Left ventricle myocardium inferior (tissue), 1 donor: ENCODE measurements at regions not wholly inside any gene's neighbourhood (a gene's known extent, or its start where the extent isn't known, plus 50 kb on each side); places are given as distances from the start of the nearest gene placed in this dataset.
A peak's percentile ranks its signal among the peaks of the same experiment; 100 is the strongest.

Source experiments
- DNase-seq: peaks from one replicate; pipeline ENCODE4 v3.0.0-alpha.2; 2020
- H3K27ac ChIP-seq: fragments of 200-600 bp; replicated peaks from 2 replicates; pipeline ENCODE4 v1.8.0; 2021
- H3K27me3 ChIP-seq: fragments of 200-600 bp; 2 replicates; pipeline ENCODE4 v1.8.0; 2021; ENCODE audit warnings: low read depth
- H3K36me3 ChIP-seq: fragments of 200-600 bp; 2 replicates; pipeline ENCODE4 v1.8.0; 2021
- H3K4me1 ChIP-seq: fragments of 200-600 bp; 2 replicates; pipeline ENCODE4 v1.8.0; 2021
- H3K4me3 ChIP-seq: fragments of 200-600 bp; 2 replicates; pipeline ENCODE4 v1.8.0; 2021; ENCODE audit warnings: mild to moderate bottlenecking, moderate library complexity
- H3K9me3 ChIP-seq: fragments of 200-600 bp; replicated peaks from 2 replicates; pipeline ENCODE4 v1.8.0; 2021
- CTCF ChIP-seq: fragments of 200-600 bp; IDR thresholded peaks from 2 replicates; pipeline ENCODE4 v1.8.0; 2021; ENCODE audit warnings: antibody characterized with exemption, mild to moderate bottlenecking, borderline replicate concordance
- intact Hi-C: fragments of 100-400 bp; cut with micrococcal nuclease; formaldehyde crosslinking; loops from one replicate; pipeline ENCODE4 v1.11.0; 2022
- donor health status: DM: no; HTN: yes; CAD: no; lungs with severe emphysema.

- Histone ChIP-seq H3K27me3 (no peaks in the 10 kb centered on the region), H3K9me3 (no peaks in the 10 kb centered on the region), H3K4me1 (peaks cover 14% of the 10 kb centered on the region), H3K4me3 (no peak overlapping the region), H3K36me3 (no peaks in the 10 kb centered on the region), H3K27ac (no peak overlapping the region)
- intact Hi-C loops: no loop called here
- DNase-seq: no peak
- TF ChIP-seq CTCF: no peak
These were observed 159.8 kb upstream of the HMHB1 start for GRCh38 chr5:143652108-143652700.

- intact Hi-C loops: no loop called here
- H3K4me3 ChIP-seq: no peak overlapping the region
- H3K27me3 ChIP-seq: no peaks in the 10 kb centered on the region
- no peaks in the 10 kb centered on the region for H3K36me3 ChIP-seq
- DNase-seq: no peak
- peak overlapping the region; percentile 46 for H3K27ac ChIP-seq
- H3K4me1 ChIP-seq: peaks cover 14% of the 10 kb centered on the region
- no peak for TF ChIP-seq CTCF
- no peaks in the 10 kb centered on the region for H3K9me3 ChIP-seq
These were observed 161.9 kb upstream of the HMHB1 start for GRCh38 chr5:143649937-143650621.

GRCh38 chr5:143648696-143649095 is 163.3 kb upstream of the HMHB1 start:
- H3K36me3 ChIP-seq: no peaks in the 10 kb centered on the region
- no peak overlapping the region for H3K4me3 ChIP-seq
- peaks cover 14% of the 10 kb centered on the region for H3K4me1 ChIP-seq
- peak; percentile 31 for TF ChIP-seq CTCF
- no peak for DNase-seq
- intact Hi-C loops: no loop called here
- H3K9me3 ChIP-seq: no peaks in the 10 kb centered on the region
- H3K27ac ChIP-seq: no peak overlapping the region
- no peaks in the 10 kb centered on the region for H3K27me3 ChIP-seq

GRCh38 chr5:143646961-143647360 is 165.0 kb upstream of the HMHB1 start:
- H3K4me3 ChIP-seq: no peak overlapping the region
- no peaks in the 10 kb centered on the region for H3K27me3 ChIP-seq
- H3K4me1 ChIP-seq: peaks cover 16% of the 10 kb centered on the region
- H3K9me3 ChIP-seq: no peaks in the 10 kb centered on the region
- no peak for TF ChIP-seq CTCF
- no peaks in the 10 kb centered on the region for H3K36me3 ChIP-seq
- no peak overlapping the region for H3K27ac ChIP-seq
- DNase-seq: no peak
- intact Hi-C loops: no loop called here

- no peak for DNase-seq
- intact Hi-C loops: no loop called here
- TF ChIP-seq CTCF: no peak
These were observed 166.6 kb upstream of the HMHB1 start for GRCh38 chr5:143645356-143645755.

More at GRCh38 chr5:143645356-143645755, 166.6 kb upstream of the HMHB1 start:
- Histone ChIP-seq H3K27ac (no peak overlapping the region), H3K4me1 (peaks cover 13% of the 10 kb centered on the region), H3K4me3 (no peak overlapping the region), H3K9me3 (no peaks in the 10 kb centered on the region), H3K27me3 (no peaks in the 10 kb centered on the region), H3K36me3 (no peaks in the 10 kb centered on the region)
